AG09319 (cell line): ENCODE measurements at regions not wholly inside any gene's neighbourhood (a gene's known extent, or its start where the extent isn't known, plus 50 kb on each side); places are given as distances from the start of the nearest gene placed in this dataset.
"Not testable (repeated sequence)": the region's sequence is repeated elsewhere in the genome, so short reads cannot be mapped to it uniquely, and the experiment has no call there.

Source experiments
- DNase-seq: peaks from one replicate; pipeline ENCODE4 v3.0.0-alpha.2; 2010; ENCODE audit warnings: low read depth; ENCODE audit errors: extremely low read depth
- CTCF ChIP-seq: IDR thresholded peaks from 2 replicates; pipeline ENCODE4 v1.5.1; 2011; ENCODE audit warnings: low read depth, mild to moderate bottlenecking, inconsistent platforms, low read length, moderate library complexity

- TF ChIP-seq CTCF: peak; percentile 47
- no peak for DNase-seq
These were observed 604.7 kb downstream of the PTPRC start for GRCh38 chr1:199243423-199244061.

GRCh38 chr1:199245946-199246345, 607.1 kb downstream of the PTPRC start:
- TF ChIP-seq CTCF: no peak
- no peak for DNase-seq

- TF ChIP-seq CTCF: no peak
- no peak for DNase-seq
These were observed 607.9 kb downstream of the PTPRC start for GRCh38 chr1:199246716-199247115.

- no peak for DNase-seq
- TF ChIP-seq CTCF: no peak
These were observed 609.1 kb downstream of the PTPRC start for GRCh38 chr1:199247891-199248290.

- DNase-seq: not testable (repeated sequence)
These were observed 615.2 kb downstream of the PTPRC start for GRCh38 chr1:199254040-199254439.

- TF ChIP-seq CTCF: no peak
- DNase-seq: no peak
These were observed 622.5 kb downstream of the PTPRC start for GRCh38 chr1:199261328-199261727.

GRCh38 chr1:199264283-199264682, 625.4 kb downstream of the PTPRC start:
- no peak for TF ChIP-seq CTCF
- DNase-seq: no peak

GRCh38 chr1:199264911-199265310, 626.1 kb downstream of the PTPRC start:
- DNase-seq: no peak
- TF ChIP-seq CTCF: no peak
